HEK293 (cell line): ENCODE measurements at regions not wholly inside any gene's neighbourhood (a gene's known extent, or its start where the extent isn't known, plus 50 kb on each side); places are given as distances from the start of the nearest gene placed in this dataset.

Experiments
- CTCF ChIA-PET: fragments of 350-600 bp; formaldehyde crosslinking; extraction: SDS; loops from one replicate; lab custom pipeline; 2021; ENCODE audit warnings: antibody characterized with exemption; lab: Yijun Ruan, JAX
- POLR2A ChIA-PET: fragments of 300-600 bp; formaldehyde crosslinking; extraction: SDS; loops from one replicate; lab custom pipeline; 2020; ENCODE audit warnings: antibody characterized with exemption, inconsistent platforms; lab: Yijun Ruan, JAX
- H3K27ac ChIP-seq: fragments of 200-500 bp; sonication (Bioruptor generic); 2 replicates; pipeline ENCODE4 v1.5.1; 2014; ENCODE audit warnings: low read depth, low read length, control low read depth, inconsistent platforms; ENCODE audit errors: extremely low read depth
- H3K36me3 ChIP-seq, 2 experiments: fragments of 200-500 bp in 1 of 2; sonication (Bioruptor generic) in 1 of 2; 1 replicate in 1 of 2; 2 replicates in 1 of 2; pipeline ENCODE4 v1.5.1; 2014 to 2017; ENCODE audit warnings: inconsistent platforms in 2 of 2, low read length in 2 of 2; ENCODE audit not compliant: control insufficient read depth in 2 of 2, insufficient read depth in 1 of 2
- H3K4me1 ChIP-seq: fragments of 200-500 bp; sonication (Bioruptor generic); 2 replicates; pipeline ENCODE4 v1.5.1; 2014; ENCODE audit warnings: mild to moderate bottlenecking, low read length, inconsistent platforms; ENCODE audit not compliant: control insufficient read depth, insufficient read depth
- H3K4me3 ChIP-seq: 2 replicates; pipeline ENCODE4 v1.5.1; 2011; ENCODE audit warnings: low read depth, mild to moderate bottlenecking, control low read depth, low read length, moderate library complexity
- H3K9me3 ChIP-seq: fragments of 200-500 bp; sonication (Bioruptor generic); 2 replicates; pipeline ENCODE4 v1.5.1; 2014; ENCODE audit warnings: low read depth, low read length, inconsistent platforms; ENCODE audit not compliant: control insufficient read depth, insufficient read depth
- GFI1B ChIP-seq: fragments of 450-650 bp; formaldehyde crosslinking; IDR thresholded peaks from 2 replicates; pipeline ENCODE4 v1.5.1; 2016; ENCODE audit warnings: missing biosample characterization, missing genetic modification characterization
- HOXA7 ChIP-seq: sonication (generic); formaldehyde crosslinking; IDR thresholded peaks from 2 replicates; pipeline ENCODE4 v1.8.1; 2022; ENCODE audit warnings: missing genetic modification reagents, borderline replicate concordance
- HOXC10 ChIP-seq: sonication (generic); formaldehyde crosslinking; IDR thresholded peaks from 2 replicates; pipeline ENCODE4 v1.8.1; 2023; ENCODE audit warnings: mild to moderate bottlenecking, missing genetic modification reagents
- HOXD13 ChIP-seq: sonication (generic); formaldehyde crosslinking; IDR thresholded peaks from 2 replicates; pipeline ENCODE4 v1.8.0; 2022; ENCODE audit warnings: missing genetic modification reagents, borderline replicate concordance
- KLF9 ChIP-seq: fragments of 450-650 bp; formaldehyde crosslinking; IDR thresholded peaks from 2 replicates; pipeline ENCODE4 v1.5.1; 2016; ENCODE audit warnings: missing biosample characterization, missing genetic modification characterization, low read depth
- PBX3 ChIP-seq: sonication (generic); formaldehyde crosslinking; IDR thresholded peaks from 2 replicates; pipeline ENCODE4 v1.8.1; 2022; ENCODE audit warnings: mild to moderate bottlenecking, moderate library complexity, missing genetic modification reagents
- SCRT2 ChIP-seq: fragments of 450-650 bp; formaldehyde crosslinking; IDR thresholded peaks from 2 replicates; pipeline ENCODE4 v1.5.1; 2016; ENCODE audit warnings: missing biosample characterization, missing genetic modification characterization
- SP2 ChIP-seq: fragments of 450-650 bp; formaldehyde crosslinking; IDR thresholded peaks from 2 replicates; pipeline ENCODE4 v1.5.1; 2016; ENCODE audit warnings: missing biosample characterization, missing genetic modification characterization
- SP7 ChIP-seq: fragments of 450-650 bp; formaldehyde crosslinking; IDR thresholded peaks from 2 replicates; pipeline ENCODE4 v1.5.1; 2016; ENCODE audit warnings: missing biosample characterization, missing genetic modification characterization
- ZEB2 ChIP-seq: fragments of 450-650 bp; formaldehyde crosslinking; IDR thresholded peaks from 2 replicates; pipeline ENCODE4 v1.5.1; 2016; ENCODE audit warnings: missing biosample characterization, missing genetic modification characterization
- ZNF112 ChIP-seq: fragments of 450-650 bp; formaldehyde crosslinking; IDR thresholded peaks from 2 replicates; pipeline ENCODE4 v1.5.0; 2017; ENCODE audit warnings: missing biosample characterization, missing genetic modification characterization
- ZNF132 ChIP-seq: fragments of 450-650 bp; formaldehyde crosslinking; IDR thresholded peaks from 2 replicates; pipeline ENCODE4 v1.5.1; 2017; ENCODE audit warnings: missing biosample characterization, missing genetic modification characterization, borderline replicate concordance
- ZNF157 ChIP-seq: fragments of 450-650 bp; formaldehyde crosslinking; IDR thresholded peaks from 2 replicates; pipeline ENCODE4 v1.5.1; 2016; ENCODE audit warnings: missing biosample characterization, missing genetic modification characterization
- ZNF202 ChIP-seq: fragments of 450-650 bp; formaldehyde crosslinking; IDR thresholded peaks from 2 replicates; pipeline ENCODE4 v1.5.1; 2016; ENCODE audit warnings: missing biosample characterization, missing genetic modification characterization, borderline replicate concordance
- ZNF223 ChIP-seq: fragments of 450-650 bp; formaldehyde crosslinking; IDR thresholded peaks from 2 replicates; pipeline ENCODE4 v1.5.1; 2016; ENCODE audit warnings: missing biosample characterization, missing genetic modification characterization
- ZNF23 ChIP-seq: fragments of 450-650 bp; formaldehyde crosslinking; IDR thresholded peaks from 2 replicates; pipeline ENCODE4 v1.5.1; 2016; ENCODE audit warnings: missing biosample characterization, missing genetic modification characterization, borderline replicate concordance
- ZNF292 ChIP-seq: fragments of 450-650 bp; formaldehyde crosslinking; IDR thresholded peaks from 2 replicates; pipeline ENCODE4 v1.5.1; 2016; ENCODE audit warnings: low read depth, missing biosample characterization, missing genetic modification characterization, borderline replicate concordance
- ZNF341 ChIP-seq: fragments of 450-650 bp; formaldehyde crosslinking; IDR thresholded peaks from 2 replicates; pipeline ENCODE4; 2016; ENCODE audit warnings: low read depth, missing biosample characterization, missing genetic modification characterization
- ZNF350 ChIP-seq: fragments of 450-650 bp; formaldehyde crosslinking; IDR thresholded peaks from 2 replicates; pipeline ENCODE4 v1.5.0; 2017; ENCODE audit warnings: missing biosample characterization, mild to moderate bottlenecking, missing genetic modification characterization
- ZNF362 ChIP-seq: fragments of 450-650 bp; formaldehyde crosslinking; IDR thresholded peaks from 2 replicates; pipeline ENCODE4 v1.5.1; 2016; ENCODE audit warnings: missing biosample characterization, missing genetic modification characterization
- ZNF366 ChIP-seq: fragments of 450-650 bp; formaldehyde crosslinking; conservative IDR thresholded peaks from 2 replicates; pipeline ENCODE4 v1.5.1; 2016; ENCODE audit warnings: missing biosample characterization, missing genetic modification characterization
- ZNF416 ChIP-seq: fragments of 450-650 bp; formaldehyde crosslinking; IDR thresholded peaks from 2 replicates; pipeline ENCODE4 v1.5.1; 2016; ENCODE audit warnings: missing biosample characterization, missing genetic modification characterization
- ZNF426 ChIP-seq: fragments of 450-650 bp; formaldehyde crosslinking; IDR thresholded peaks from 2 replicates; pipeline ENCODE4 v1.5.1; 2017; ENCODE audit warnings: missing biosample characterization, missing genetic modification characterization, mild to moderate bottlenecking, inconsistent platforms, moderate library complexity
- ZNF596 ChIP-seq: fragments of 450-650 bp; IDR thresholded peaks from 2 replicates; pipeline ENCODE4 v1.5.0; 2018; ENCODE audit warnings: missing biosample characterization, mild to moderate bottlenecking, missing genetic modification characterization, moderate library complexity
- ZNF600 ChIP-seq: fragments of 450-650 bp; formaldehyde crosslinking; IDR thresholded peaks from 2 replicates; pipeline ENCODE4 v1.5.1; 2016; ENCODE audit warnings: missing biosample characterization, missing genetic modification characterization
- ZNF707 ChIP-seq: fragments of 450-650 bp; formaldehyde crosslinking; IDR thresholded peaks from 2 replicates; pipeline ENCODE4 v1.5.1; 2016; ENCODE audit warnings: missing biosample characterization, missing genetic modification characterization
- ZNF768 ChIP-seq: fragments of 450-650 bp; formaldehyde crosslinking; IDR thresholded peaks from 2 replicates; pipeline ENCODE4 v1.5.1; 2018; ENCODE audit warnings: missing biosample characterization, mild to moderate bottlenecking, missing genetic modification characterization
- ZNF843 ChIP-seq: fragments of 450-650 bp; formaldehyde crosslinking; IDR thresholded peaks from 2 replicates; pipeline ENCODE4 v1.5.1; 2016; ENCODE audit warnings: missing biosample characterization, missing genetic modification characterization
- TF ChIP-seq, protein P1 (sequence below): fragments of 450-650 bp; IDR thresholded peaks from 2 replicates; pipeline ENCODE4 v1.5.1; 2018; ENCODE audit warnings: missing biosample characterization, mild to moderate bottlenecking, missing genetic modification characterization
- TF ChIP-seq, protein P2 (sequence below): fragments of 450-650 bp; formaldehyde crosslinking; IDR thresholded peaks from 2 replicates; pipeline ENCODE4 v1.5.1; 2016; ENCODE audit warnings: missing biosample characterization, missing genetic modification characterization
- TF ChIP-seq, protein P3 (sequence below): fragments of 450-650 bp; formaldehyde crosslinking; conservative IDR thresholded peaks from 2 replicates; pipeline ENCODE4 v1.5.1; 2016; ENCODE audit warnings: low read depth, missing biosample characterization, missing genetic modification characterization

DNA sequence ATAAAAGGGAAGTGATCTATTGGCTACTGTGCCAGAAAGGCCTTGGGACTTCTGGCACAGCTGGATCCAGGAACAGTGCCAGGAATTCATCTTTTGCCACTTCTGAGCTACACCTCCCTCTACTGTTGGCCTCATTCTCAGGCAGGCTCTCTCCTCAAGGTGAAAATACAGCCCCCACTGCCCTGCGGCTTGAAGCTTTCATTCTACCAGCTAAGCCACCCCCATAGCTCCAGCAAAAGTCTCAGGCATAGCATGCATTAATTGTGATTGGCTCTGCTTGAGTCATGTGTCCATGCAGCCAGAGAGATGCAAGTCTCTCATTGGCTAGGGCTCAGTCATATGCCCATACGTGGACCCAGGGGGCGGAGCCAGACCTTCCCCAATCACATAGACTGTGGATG lies 142.4 kb downstream of the TPRA1 start (continued):
- TF ChIP-seq, protein P1, sequence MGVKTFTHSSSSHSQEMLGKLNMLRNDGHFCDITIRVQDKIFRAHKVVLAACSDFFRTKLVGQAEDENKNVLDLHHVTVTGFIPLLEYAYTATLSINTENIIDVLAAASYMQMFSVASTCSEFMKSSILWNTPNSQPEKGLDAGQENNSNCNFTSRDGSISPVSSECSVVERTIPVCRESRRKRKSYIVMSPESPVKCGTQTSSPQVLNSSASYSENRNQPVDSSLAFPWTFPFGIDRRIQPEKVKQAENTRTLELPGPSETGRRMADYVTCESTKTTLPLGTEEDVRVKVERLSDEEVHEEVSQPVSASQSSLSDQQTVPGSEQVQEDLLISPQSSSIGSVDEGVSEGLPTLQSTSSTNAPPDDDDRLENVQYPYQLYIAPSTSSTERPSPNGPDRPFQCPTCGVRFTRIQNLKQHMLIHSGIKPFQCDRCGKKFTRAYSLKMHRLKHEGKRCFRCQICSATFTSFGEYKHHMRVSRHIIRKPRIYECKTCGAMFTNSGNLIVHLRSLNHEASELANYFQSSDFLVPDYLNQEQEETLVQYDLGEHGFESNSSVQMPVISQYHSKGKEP = no peak
- TF ChIP-seq PBX3 (CRISPR knock-in tag) = no peak
- no peak for TF ChIP-seq ZNF23 (tag by site-specific recombination)
- TF ChIP-seq KLF9 = no peak
- no peak for TF ChIP-seq SP2 (tag by site-specific recombination)
- no peak for TF ChIP-seq ZNF292 (tag by site-specific recombination)
- TF ChIP-seq ZNF202 (tag by site-specific recombination) = no peak
- TF ChIP-seq GFI1B = no peak
- TF ChIP-seq, protein P2, sequence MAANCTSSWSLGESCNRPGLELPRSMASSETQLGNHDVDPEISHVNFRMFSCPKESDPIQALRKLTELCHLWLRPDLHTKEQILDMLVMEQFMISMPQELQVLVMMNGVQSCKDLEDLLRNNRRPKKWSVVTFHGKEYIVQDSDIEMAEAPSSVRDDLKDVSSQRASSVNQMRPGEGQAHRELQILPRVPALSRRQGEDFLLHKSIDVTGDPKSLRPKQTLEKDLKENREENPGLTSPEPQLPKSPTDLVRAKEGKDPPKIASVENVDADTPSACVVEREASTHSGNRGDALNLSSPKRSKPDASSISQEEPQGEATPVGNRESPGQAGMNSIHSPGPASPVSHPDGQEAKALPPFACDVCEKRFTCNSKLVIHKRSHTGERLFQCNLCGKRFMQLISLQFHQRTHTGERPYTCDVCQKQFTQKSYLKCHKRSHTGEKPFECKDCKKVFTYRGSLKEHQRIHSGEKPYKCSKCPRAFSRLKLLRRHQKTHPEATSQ = no peak
- TF ChIP-seq ZNF362 (tag by site-specific recombination) = no peak
- no peak for TF ChIP-seq ZNF768
- no peak for TF ChIP-seq ZNF600 (tag by site-specific recombination)
- no peak for TF ChIP-seq ZNF596 (tag by site-specific recombination)
- TF ChIP-seq ZNF341 (tag by site-specific recombination) = no peak
- no peak for TF ChIP-seq ZNF843

DNA sequence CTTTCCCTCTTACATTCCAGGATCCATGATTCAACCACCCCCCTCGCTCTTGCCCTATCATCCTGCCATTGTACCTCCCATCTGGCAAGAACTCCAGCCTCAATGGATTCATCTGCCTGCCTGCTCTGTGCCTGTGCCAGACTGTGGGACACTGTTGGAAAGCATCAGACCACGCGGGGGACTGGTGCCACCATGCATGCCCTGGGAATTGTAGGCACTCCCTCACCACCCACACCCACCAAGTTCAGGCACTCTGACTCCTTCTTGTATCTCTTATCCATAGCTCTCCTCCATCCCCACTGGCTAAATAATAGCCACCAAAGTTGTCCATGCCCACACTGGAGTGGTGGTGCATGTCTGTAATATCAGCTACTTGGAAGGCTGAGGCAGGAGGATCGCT lies 143.8 kb downstream of the TPRA1 start:
- POLR2A ChIA-PET = no interaction called here
- Histone ChIP-seq H3K4me3 (no peak overlapping the region), H3K9me3 (no peaks in the 10 kb centered on the region), H3K27ac (no peak overlapping the region), H3K4me1 (no peaks in the 10 kb centered on the region), H3K36me3 (no peaks in the 10 kb centered on the region)
- CTCF ChIA-PET = interaction anchor here (0.6 to 2.0 kb wide), 2 partner anchors 9 to 73 kb away, joined by 3 to 11 read pairs; no protein-coding TSS in a partner anchor
- TF ChIP-seq ZNF350 (tag by site-specific recombination) (no peak), ZNF157 (tag by site-specific recombination) (no peak), ZEB2 (no peak), ZNF366 (no peak), ZNF426 (tag by site-specific recombination) (no peak), ZNF707 (tag by site-specific recombination) (no peak), HOXD13 (no peak), HOXA7 (CRISPR knock-in tag) (no peak), ZNF416 (tag by site-specific recombination) (no peak), ZNF223 (tag by site-specific recombination) (no peak), HOXC10 (CRISPR knock-in tag) (no peak), ZNF341 (tag by site-specific recombination) (no peak), ZNF132 (tag by site-specific recombination) (no peak), SCRT2 (tag by site-specific recombination) (no peak), SP7 (tag by site-specific recombination) (no peak), ZNF112 (tag by site-specific recombination) (no peak)
- TF ChIP-seq, protein P3, sequence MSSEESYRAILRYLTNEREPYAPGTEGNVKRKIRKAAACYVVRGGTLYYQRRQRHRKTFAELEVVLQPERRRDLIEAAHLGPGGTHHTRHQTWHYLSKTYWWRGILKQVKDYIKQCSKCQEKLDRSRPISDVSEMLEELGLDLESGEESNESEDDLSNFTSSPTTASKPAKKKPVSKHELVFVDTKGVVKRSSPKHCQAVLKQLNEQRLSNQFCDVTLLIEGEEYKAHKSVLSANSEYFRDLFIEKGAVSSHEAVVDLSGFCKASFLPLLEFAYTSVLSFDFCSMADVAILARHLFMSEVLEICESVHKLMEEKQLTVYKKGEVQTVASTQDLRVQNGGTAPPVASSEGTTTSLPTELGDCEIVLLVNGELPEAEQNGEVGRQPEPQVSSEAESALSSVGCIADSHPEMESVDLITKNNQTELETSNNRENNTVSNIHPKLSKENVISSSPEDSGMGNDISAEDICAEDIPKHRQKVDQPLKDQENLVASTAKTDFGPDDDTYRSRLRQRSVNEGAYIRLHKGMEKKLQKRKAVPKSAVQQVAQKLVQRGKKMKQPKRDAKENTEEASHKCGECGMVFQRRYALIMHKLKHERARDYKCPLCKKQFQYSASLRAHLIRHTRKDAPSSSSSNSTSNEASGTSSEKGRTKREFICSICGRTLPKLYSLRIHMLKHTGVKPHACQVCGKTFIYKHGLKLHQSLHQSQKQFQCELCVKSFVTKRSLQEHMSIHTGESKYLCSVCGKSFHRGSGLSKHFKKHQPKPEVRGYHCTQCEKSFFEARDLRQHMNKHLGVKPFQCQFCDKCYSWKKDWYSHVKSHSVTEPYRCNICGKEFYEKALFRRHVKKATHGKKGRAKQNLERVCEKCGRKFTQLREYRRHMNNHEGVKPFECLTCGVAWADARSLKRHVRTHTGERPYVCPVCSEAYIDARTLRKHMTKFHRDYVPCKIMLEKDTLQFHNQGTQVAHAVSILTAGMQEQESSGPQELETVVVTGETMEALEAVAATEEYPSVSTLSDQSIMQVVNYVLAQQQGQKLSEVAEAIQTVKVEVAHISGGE = no peak
